GM19395 (cell line): ENCODE measurements at regions not wholly inside any gene's neighbourhood (a gene's known extent, or its start where the extent isn't known, plus 50 kb on each side); places are given as distances from the start of the nearest gene placed in this dataset.
"Not testable (repeated sequence)": the region's sequence is repeated elsewhere in the genome, so short reads cannot be mapped to it uniquely, and the experiment has no call there.

Source experiments
- ATAC-seq: cut with Tn5 transposase; IDR thresholded peaks from one replicate; pipeline ENCODE4 v1.9.1; 2021; ENCODE audit warnings: mild to moderate bottlenecking, moderate library complexity; ENCODE audit not compliant: unreplicated experiment

- no peak for ATAC-seq
These were observed 1631.7 kb downstream of the OLFM4 start for GRCh38 chr13:54660277-54660676.

- ATAC-seq = no peak
These were observed 1648.0 kb downstream of the OLFM4 start for GRCh38 chr13:54676526-54677113.

DNA sequence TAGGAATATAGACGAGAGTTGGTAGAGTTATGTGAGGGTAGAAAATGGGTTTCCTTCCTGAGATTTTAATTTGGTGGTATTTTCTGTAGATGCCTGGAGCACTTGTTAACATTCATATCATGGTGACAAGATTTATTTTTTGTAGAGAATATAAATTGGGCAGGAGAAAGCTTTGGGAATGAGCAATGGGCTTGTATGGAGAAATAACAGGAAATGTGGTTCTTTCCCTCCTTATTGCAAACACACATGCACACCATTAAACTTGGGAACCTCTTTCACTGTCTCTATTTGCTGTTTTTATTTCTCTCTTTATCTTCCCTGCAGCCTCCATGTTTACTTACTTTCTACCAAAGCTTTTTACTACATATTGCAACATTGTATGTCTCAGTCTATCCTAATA is 1653.6 kb downstream of the OLFM4 start:
- no peak for ATAC-seq

DNA sequence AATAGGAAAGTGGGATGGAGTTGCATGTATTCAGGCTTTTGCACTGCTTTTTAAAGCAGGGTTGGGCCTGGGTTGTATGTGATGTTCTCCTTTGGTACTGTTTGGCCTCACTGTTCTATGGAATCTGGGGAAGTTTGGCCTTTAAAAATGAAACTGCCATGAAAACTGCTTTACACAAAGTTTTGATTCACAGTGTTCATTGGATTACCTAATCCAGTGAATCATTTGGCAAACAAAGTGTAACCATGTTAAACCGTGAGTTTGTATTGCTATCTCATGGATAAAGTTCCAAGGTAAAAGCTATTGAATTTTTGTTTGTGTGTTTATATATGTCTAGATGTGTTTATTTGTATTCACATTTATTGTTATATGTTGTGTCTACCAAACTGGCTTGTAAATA is 1658.6 kb downstream of the OLFM4 start:
- ATAC-seq = no peak

DNA sequence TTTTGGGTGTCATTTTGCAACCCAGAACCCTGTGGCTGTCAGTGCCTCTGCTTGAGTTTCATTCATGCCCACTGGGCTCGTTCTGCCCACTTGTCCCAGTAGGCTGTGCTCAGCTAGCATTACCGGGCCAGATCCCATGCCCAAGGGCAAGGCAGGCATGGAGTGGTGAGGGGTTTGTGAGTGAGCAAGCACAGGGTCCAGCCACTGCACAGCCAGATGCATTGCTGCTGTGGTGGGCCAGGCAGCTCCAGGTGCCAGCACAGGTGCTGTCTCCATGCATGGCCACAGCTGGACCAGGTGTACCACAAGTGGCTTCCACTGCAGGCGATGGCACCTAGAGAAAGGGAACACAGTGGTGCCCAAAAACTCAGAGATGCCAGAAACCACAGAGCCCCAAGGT is 1671.2 kb downstream of the OLFM4 start:
- ATAC-seq = no peak

- ATAC-seq = no peak
These were observed 1677.1 kb downstream of the OLFM4 start for GRCh38 chr13:54705738-54706137.

DNA sequence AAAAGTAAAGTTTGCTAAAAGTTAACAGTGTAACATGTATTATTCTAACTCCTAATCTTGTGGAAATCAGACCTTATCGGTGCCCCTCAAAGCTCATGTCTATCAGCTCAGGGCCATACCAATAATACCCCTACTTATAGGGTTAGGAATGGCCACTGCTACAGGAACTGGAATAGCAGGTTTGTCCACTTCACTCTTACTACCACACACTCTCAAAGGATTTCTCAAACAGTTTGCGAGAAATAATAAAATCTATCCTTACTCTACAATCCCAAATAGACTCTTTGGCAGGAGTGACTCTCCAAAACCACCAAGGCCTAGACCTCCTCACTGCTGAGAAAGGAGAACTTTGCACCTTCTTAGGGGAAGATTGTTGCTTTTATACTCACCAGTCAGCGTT is 1677.7 kb downstream of the OLFM4 start:
- ATAC-seq = no peak

GRCh38 chr13:54709546-54709945 is 1680.9 kb downstream of the OLFM4 start:
- ATAC-seq = no peak

- no peak for ATAC-seq
These were observed 1705.0 kb downstream of the OLFM4 start for GRCh38 chr13:54733639-54734038.

DNA sequence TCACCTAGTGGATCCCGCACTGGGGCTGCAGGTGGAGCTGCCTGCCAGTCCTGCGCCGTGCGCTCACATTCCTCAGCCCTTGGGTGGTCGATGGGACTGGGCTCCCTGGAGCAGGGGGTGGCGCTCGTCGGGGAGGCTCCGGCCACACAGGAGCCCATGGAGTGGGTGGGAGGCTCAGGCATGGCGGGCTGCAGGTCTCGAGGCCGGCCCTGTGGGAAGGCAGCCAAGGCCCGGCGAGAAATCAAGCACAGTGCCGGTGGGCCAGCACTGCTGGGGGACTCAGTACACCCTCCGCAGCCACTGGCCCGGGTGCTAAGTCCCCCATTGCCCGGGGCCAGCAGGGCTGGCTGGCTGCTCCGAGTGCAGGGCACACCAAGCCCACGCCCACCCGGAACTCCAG is 1708.6 kb downstream of the OLFM4 start:
- ATAC-seq = not testable (repeated sequence)

- no peak for ATAC-seq
These were observed 1714.4 kb downstream of the OLFM4 start for GRCh38 chr13:54742984-54743383.

DNA sequence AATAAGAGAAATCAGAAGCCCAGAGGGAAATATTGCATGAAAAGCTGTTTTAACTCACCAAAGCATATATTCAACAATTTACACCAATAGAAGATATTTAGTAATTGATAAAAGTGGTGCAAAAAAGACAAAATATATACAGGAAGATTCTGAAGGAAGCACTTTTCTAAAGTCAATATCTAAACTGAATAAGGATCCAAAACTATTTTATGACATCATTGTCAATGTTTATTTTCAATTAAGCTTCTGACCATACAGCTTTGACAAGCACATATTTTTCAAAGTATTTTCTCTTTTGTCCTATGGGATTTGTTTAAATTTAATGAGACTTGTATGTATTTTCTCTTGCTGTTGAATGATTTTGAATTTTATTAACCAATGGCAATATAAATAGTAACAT is 1716.1 kb downstream of the OLFM4 start:
- ATAC-seq = no peak

- no peak for ATAC-seq
These were observed 1721.9 kb downstream of the OLFM4 start for GRCh38 chr13:54750521-54750920.

GRCh38 chr13:54758795-54759194 is 1730.2 kb downstream of the OLFM4 start:
- ATAC-seq = no peak

DNA sequence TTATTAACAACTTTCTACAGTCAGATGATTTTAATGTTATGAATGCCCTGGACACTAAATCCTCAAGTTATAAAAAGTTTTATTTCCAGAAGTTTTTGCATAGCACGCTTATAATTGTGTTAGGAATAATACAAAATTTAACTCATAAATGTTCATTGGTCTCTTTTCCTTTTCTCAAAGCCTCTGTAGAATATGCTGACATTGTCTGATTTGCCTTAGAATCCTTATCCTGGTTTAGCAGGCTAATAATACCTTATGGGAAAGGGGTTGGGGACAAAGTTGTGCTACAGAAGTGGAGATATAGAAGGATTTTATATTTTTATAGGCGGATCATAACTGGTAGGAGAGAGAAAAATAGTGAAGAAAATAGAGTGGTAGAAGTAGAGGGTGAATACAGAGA is 1739.6 kb downstream of the OLFM4 start:
- ATAC-seq = no peak

GRCh38 chr13:54775501-54776191 is 1747.0 kb downstream of the OLFM4 start:
- no peak for ATAC-seq

- no peak for ATAC-seq
These were observed 1759.1 kb downstream of the OLFM4 start for GRCh38 chr13:54787754-54788153.

DNA sequence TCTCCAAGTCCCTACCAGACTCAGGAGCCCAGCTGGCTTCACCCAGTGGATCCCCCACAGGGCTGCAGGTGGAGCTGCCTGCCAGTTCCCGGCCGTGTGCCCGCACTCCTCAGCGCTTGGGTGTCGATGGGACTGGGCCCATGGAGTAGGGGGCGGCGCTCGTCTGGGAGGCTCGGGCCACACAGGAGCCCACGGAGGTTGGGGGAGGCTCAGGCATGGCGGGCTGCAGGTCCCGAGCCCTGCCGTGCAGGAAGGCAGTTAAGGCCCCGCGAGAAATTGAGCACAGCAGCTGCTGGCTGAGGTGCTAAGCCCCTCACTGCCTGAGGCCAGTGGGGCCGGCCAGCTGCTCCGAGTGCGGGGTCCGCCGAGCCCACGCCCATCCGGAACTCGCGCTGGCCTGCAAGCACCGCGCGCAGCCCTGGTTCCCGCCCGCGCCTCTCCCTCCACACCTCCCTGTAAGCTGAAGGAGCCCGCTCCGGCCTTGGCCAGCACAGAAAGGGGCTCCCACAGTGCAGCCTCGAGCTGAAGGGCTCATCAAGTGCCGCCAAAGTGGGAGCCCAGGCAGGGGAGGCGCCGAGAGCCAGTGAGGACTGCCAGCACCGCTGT is 1771.1 kb downstream of the OLFM4 start:
- no peak for ATAC-seq

DNA sequence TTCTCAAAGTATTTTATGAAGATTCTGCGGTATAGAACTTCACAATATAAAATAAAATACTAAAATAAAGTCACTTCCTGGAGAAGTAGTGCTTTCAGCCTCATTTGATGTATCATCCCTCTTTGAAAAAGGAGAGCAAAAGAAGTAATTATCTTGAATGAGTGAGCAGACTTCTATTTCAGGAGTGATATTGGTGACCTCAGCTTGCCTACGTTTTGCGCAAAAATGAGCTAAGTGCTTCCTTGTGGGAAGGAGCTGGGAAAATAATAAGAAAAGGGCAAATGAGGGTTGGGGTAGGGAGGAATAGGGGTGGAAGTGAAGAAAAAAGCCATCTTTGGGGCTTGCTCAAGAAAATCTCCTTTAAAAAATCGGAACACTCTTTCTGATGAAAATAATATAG is 1773.6 kb downstream of the OLFM4 start:
- ATAC-seq = no peak

- no peak for ATAC-seq
These were observed 1777.1 kb downstream of the OLFM4 start for GRCh38 chr13:54805743-54806142.

DNA sequence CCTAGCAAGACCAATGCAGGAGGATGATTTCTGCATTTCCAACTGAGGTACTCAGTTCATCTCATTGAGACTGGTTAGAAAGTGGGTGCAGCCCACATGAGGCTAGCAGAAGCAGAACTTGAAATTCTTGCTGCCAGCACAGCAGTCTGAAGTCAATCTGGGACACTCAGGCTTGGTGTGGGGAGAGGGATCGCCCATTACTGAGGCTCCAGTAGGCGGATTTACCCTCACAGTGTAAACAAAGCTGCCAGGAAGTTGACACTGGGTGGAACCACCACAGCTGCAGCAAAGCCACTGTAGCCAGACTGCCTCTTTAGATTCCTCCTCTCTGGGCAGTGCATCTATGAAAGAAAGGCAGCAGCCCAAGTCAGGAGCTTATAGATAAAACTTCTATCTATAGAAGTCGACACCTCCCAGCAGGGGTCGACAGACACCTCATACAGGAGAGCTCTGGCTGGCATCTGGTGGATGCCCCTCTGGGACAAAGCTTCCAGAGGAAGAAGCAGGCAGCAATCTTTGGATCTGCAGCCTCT is 1793.4 kb downstream of the OLFM4 start:
- ATAC-seq = not testable (repeated sequence)

GRCh38 chr13:54829391-54830068 is 1800.9 kb downstream of the OLFM4 start:
- ATAC-seq = not testable (repeated sequence)
